Mesenchymal stem cell (in vitro differentiated cells and primary cell): ENCODE measurements at regions not wholly inside any gene's neighbourhood (a gene's known extent, or its start where the extent isn't known, plus 50 kb on each side); places are given as distances from the start of the nearest gene placed in this dataset.

Experiments
- DNase-seq: peaks from one replicate; pipeline ENCODE4 v3.0.0-alpha.2; 2013
- H2AFZ ChIP-seq: one replicate; pipeline ENCODE4 v1.6.1; 2013; ENCODE audit warnings: low read depth, mild to moderate bottlenecking, control low read depth, inconsistent platforms, low read length, moderate library complexity
- H2AK5ac ChIP-seq: 2 replicates; pipeline ENCODE4 v1.6.1; 2013; ENCODE audit warnings: low read length, moderate library complexity, mild to moderate bottlenecking, inconsistent platforms; ENCODE audit not compliant: severe bottlenecking
- H2BK120ac ChIP-seq: one replicate; pipeline ENCODE4 v1.6.1; 2013; ENCODE audit warnings: low read depth, mild to moderate bottlenecking, inconsistent platforms, low read length, moderate library complexity
- H2BK12ac ChIP-seq, 2 experiments: one replicate each; pipeline ENCODE4 v1.6.1; 2013; ENCODE audit warnings: inconsistent platforms in 2 of 2, low read length in 2 of 2, mild to moderate bottlenecking in 2 of 2, moderate library complexity in 2 of 2, control low read depth in 1 of 2
- H2BK15ac ChIP-seq: one replicate; pipeline ENCODE4 v1.6.1; 2013; ENCODE audit warnings: mild to moderate bottlenecking, low read depth, inconsistent platforms; ENCODE audit not compliant: poor library complexity, severe bottlenecking
- H2BK5ac ChIP-seq: 2 replicates; pipeline ENCODE4 v1.6.1; 2013; ENCODE audit warnings: low read depth, mild to moderate bottlenecking, low read length, control low read depth, inconsistent platforms; ENCODE audit not compliant: poor library complexity, severe bottlenecking
- H3K14ac ChIP-seq, 2 experiments: one replicate each; pipeline ENCODE4 v1.6.1; 2013; ENCODE audit warnings: inconsistent platforms in 2 of 2, low read length in 2 of 2, control low read depth in 1 of 2, mild to moderate bottlenecking in 1 of 2, moderate library complexity in 1 of 2
- H3K18ac ChIP-seq, 2 experiments: one replicate each; pipeline ENCODE4 v1.6.1; 2013; ENCODE audit warnings: inconsistent platforms in 2 of 2, low read length in 2 of 2, control low read depth in 1 of 2, low read depth in 1 of 2, mild to moderate bottlenecking in 1 of 2
- H3K23ac ChIP-seq, 2 experiments: one replicate each; pipeline ENCODE4 v1.6.1; 2013; ENCODE audit warnings: inconsistent platforms in 2 of 2, low read length in 2 of 2, mild to moderate bottlenecking in 2 of 2, moderate library complexity in 2 of 2, control low read depth in 1 of 2
- H3K27ac ChIP-seq: 2 replicates; pipeline ENCODE4 v1.5.1; 2013; ENCODE audit warnings: mild to moderate bottlenecking, moderate library complexity, low read length, control low read depth, inconsistent platforms; ENCODE audit not compliant: poor library complexity, severe bottlenecking
- H3K27me3 ChIP-seq, 2 experiments: 2 replicates each; pipeline versions ENCODE4 v1.6.1 to v1.7.0; 2013; ENCODE audit warnings: low read length in 2 of 2, mild to moderate bottlenecking in 2 of 2, moderate library complexity in 2 of 2, control low read depth in 1 of 2, inconsistent platforms in 1 of 2; ENCODE audit not compliant: control insufficient read depth in 1 of 2, insufficient read depth in 1 of 2
- H3K36me3 ChIP-seq, 2 experiments: 2 replicates each; pipeline versions ENCODE4 v1.6.1 to v1.7.0; 2013; ENCODE audit warnings: low read length in 2 of 2, control low read depth in 1 of 2, inconsistent platforms in 1 of 2, low read depth in 1 of 2, mild to moderate bottlenecking in 1 of 2; ENCODE audit not compliant: insufficient read depth in 2 of 2, control insufficient read depth in 1 of 2
- H3K4ac ChIP-seq, 2 experiments: one replicate each; pipeline ENCODE4 v1.6.1; 2013; ENCODE audit warnings: inconsistent platforms in 2 of 2, low read length in 2 of 2, mild to moderate bottlenecking in 2 of 2, moderate library complexity in 2 of 2, control low read depth in 1 of 2, low read depth in 1 of 2
- H3K4me1 ChIP-seq: 2 replicates; pipeline ENCODE4 v1.6.1; 2013; ENCODE audit warnings: low read depth, low read length, control low read depth; ENCODE audit not compliant: control insufficient read depth, insufficient read depth
- H3K4me2 ChIP-seq: 2 replicates; pipeline ENCODE4 v1.6.1; 2013; ENCODE audit warnings: low read length, mild to moderate bottlenecking, inconsistent platforms; ENCODE audit not compliant: poor library complexity, severe bottlenecking
- H3K4me3 ChIP-seq, 2 experiments: 2 replicates each; pipeline versions ENCODE4 v1.5.1 to v1.7.0; 2013; ENCODE audit warnings: low read length in 2 of 2, mild to moderate bottlenecking in 2 of 2, control low read depth in 1 of 2, low read depth in 1 of 2; ENCODE audit not compliant: insufficient read depth in 1 of 2
- H3K79me1 ChIP-seq: replicated peaks from 2 replicates; pipeline ENCODE4 v1.6.1; 2013; ENCODE audit warnings: mild to moderate bottlenecking, control low read depth, low read length, inconsistent platforms; ENCODE audit not compliant: poor library complexity, severe bottlenecking
- H3K9ac ChIP-seq: 2 replicates; pipeline ENCODE4 v1.7.0; 2013; ENCODE audit warnings: mild to moderate bottlenecking, low read length, moderate library complexity
- H3K9me3 ChIP-seq: 2 replicates; pipeline ENCODE4 v1.7.0; 2013; ENCODE audit warnings: mild to moderate bottlenecking, low read length; ENCODE audit not compliant: control insufficient read depth
- H4K8ac ChIP-seq: one replicate; pipeline ENCODE4 v1.6.1; 2013; ENCODE audit warnings: inconsistent platforms, mild to moderate bottlenecking, low read length, moderate library complexity
- H4K91ac ChIP-seq: one replicate; pipeline ENCODE4 v1.6.1; 2013; ENCODE audit warnings: mild to moderate bottlenecking, low read length, inconsistent platforms
- WGBS: methylation state at CpG from one replicate; pipeline ENCODE4 v1.1.7; 2013; ENCODE audit warnings: mixed read lengths; 5-methylcytosine and 5-hydroxymethylcytosine counted together

- Histone ChIP-seq H2BK120ac (no peak overlapping the region), H2AFZ (no peak overlapping the region), H3K14ac (no peak overlapping the region), H3K27me3 (peaks cover 0 to 8% of the 10 kb centered on the region in 2 experiments), H3K27ac (no peak overlapping the region), H3K23ac (no peak overlapping the region), H2BK12ac (no peak overlapping the region), H2AK5ac (no peak overlapping the region), H3K9me3 (peaks cover 5% of the 10 kb centered on the region), H3K4me3 (no peak overlapping the region), H4K8ac (no peak overlapping the region), H2BK5ac (no peak overlapping the region), H3K4me2 (no peak overlapping the region), H3K36me3 (no peaks in the 10 kb centered on the region), H3K18ac (no peak overlapping the region), H2BK15ac (no peak overlapping the region), H4K91ac (no peak overlapping the region), H3K4ac (no peak overlapping the region), H3K79me1 (no peaks in the 10 kb centered on the region), H3K4me1 (peaks cover 1% of the 10 kb centered on the region), H3K9ac (no peak overlapping the region)
- whole genome bisulfite sequencing = 71% methylated on average over 3 of the region's 3 CpGs
- no peak for DNase-seq
Observed at GRCh38 chr10:118926072-118926417, 103.5 kb upstream of the NANOS1 start.

GRCh38 chr10:118926441-118926840, 103.1 kb upstream of the NANOS1 start:
- Histone ChIP-seq H3K23ac (no peak overlapping the region), H3K4ac (no peak overlapping the region), H2AFZ (no peak overlapping the region), H4K8ac (no peak overlapping the region), H3K4me2 (no peak overlapping the region), H3K9ac (no peak overlapping the region), H3K14ac (no peak overlapping the region), H4K91ac (no peak overlapping the region), H3K4me3 (no peak overlapping the region), H3K9me3 (peaks cover 9% of the 10 kb centered on the region), H2BK5ac (no peak overlapping the region), H2BK15ac (no peak overlapping the region), H2BK120ac (no peak overlapping the region), H3K27me3 (peaks cover 0 to 4% of the 10 kb centered on the region in 2 experiments), H3K36me3 (no peaks in the 10 kb centered on the region), H3K4me1 (peaks cover 1% of the 10 kb centered on the region), H3K18ac (no peak overlapping the region), H3K27ac (no peak overlapping the region), H3K79me1 (no peaks in the 10 kb centered on the region), H2AK5ac (no peak overlapping the region), H2BK12ac (no peak overlapping the region)
- no peak for DNase-seq
- WGBS = 90% methylated on average over 3 of the region's 6 CpGs

- Histone ChIP-seq H3K18ac (no peak overlapping the region), H2BK120ac (no peak overlapping the region), H3K4ac (no peak overlapping the region), H4K91ac (no peak overlapping the region), H3K27ac (no peak overlapping the region), H2AFZ (no peak overlapping the region), H3K23ac (no peak overlapping the region), H4K8ac (no peak overlapping the region), H3K4me1 (peaks cover 1% of the 10 kb centered on the region), H3K4me2 (no peak overlapping the region), H3K14ac (no peak overlapping the region), H3K9me3 (peaks cover 14% of the 10 kb centered on the region), H2BK12ac (no peak overlapping the region), H3K4me3 (no peak overlapping the region), H3K79me1 (no peaks in the 10 kb centered on the region), H3K9ac (peak overlapping the region; percentile 29), H2BK15ac (no peak overlapping the region), H2AK5ac (no peak overlapping the region), H3K27me3 (peaks cover 0 to 4% of the 10 kb centered on the region in 2 experiments), H2BK5ac (peak overlapping the region; percentile 31), H3K36me3 (no peaks in the 10 kb centered on the region)
- no CpG with 5 or more reads among the region's 1 CpG for WGBS
- DNase-seq = no peak
Observed at GRCh38 chr10:118926903-118927302, 102.6 kb upstream of the NANOS1 start.

GRCh38 chr10:118927321-118927720, 102.2 kb upstream of the NANOS1 start:
- H2AK5ac ChIP-seq = no peak overlapping the region
- no peak overlapping the region for H3K23ac ChIP-seq
- H3K9ac ChIP-seq = peak overlapping the region; percentile 29
- H2BK12ac ChIP-seq = no peak overlapping the region
- H3K14ac ChIP-seq = no peak overlapping the region
- peaks cover under 1% of the 10 kb centered on the region for H3K4me1 ChIP-seq
- H3K4me3 ChIP-seq = no peak overlapping the region
- DNase-seq = peak; percentile 9
- H4K8ac ChIP-seq = no peak overlapping the region
- H2AFZ ChIP-seq = no peak overlapping the region
- no peak overlapping the region for H4K91ac ChIP-seq
- no peak overlapping the region for H2BK120ac ChIP-seq
- no peak overlapping the region for H3K4me2 ChIP-seq
- no peak overlapping the region for H2BK15ac ChIP-seq
- H3K27ac ChIP-seq = no peak overlapping the region
- no peak overlapping the region for H3K18ac ChIP-seq
- no peaks in the 10 kb centered on the region for H3K36me3 ChIP-seq
- H3K27me3 ChIP-seq = peaks cover 0 to 4% of the 10 kb centered on the region in 2 experiments
- peaks cover 18% of the 10 kb centered on the region for H3K9me3 ChIP-seq
- no peaks in the 10 kb centered on the region for H3K79me1 ChIP-seq
- no peak overlapping the region for H3K4ac ChIP-seq
- WGBS = 83% methylated on average over 3 of the region's 3 CpGs
- no peak overlapping the region for H2BK5ac ChIP-seq
